Stimulated activated CD4-positive, alpha-beta T cell treated with anti-CD3 and anti-CD28 coated beads, Interleukin-2, amount 100 ng/mL, for 24 hours (primary cell): ENCODE measurements at regions not wholly inside any gene's neighbourhood (a gene's known extent, or its start where the extent isn't known, plus 50 kb on each side); places are given as distances from the start of the nearest gene placed in this dataset.
"Not testable (repeated sequence)": the region's sequence is repeated elsewhere in the genome, so short reads cannot be mapped to it uniquely, and the experiment has no call there.

ENCODE experiments used
- DNase-seq, 2 donors: peaks; one replicate each; pipeline ENCODE4 v3.0.0-alpha.2; 2020

DNA sequence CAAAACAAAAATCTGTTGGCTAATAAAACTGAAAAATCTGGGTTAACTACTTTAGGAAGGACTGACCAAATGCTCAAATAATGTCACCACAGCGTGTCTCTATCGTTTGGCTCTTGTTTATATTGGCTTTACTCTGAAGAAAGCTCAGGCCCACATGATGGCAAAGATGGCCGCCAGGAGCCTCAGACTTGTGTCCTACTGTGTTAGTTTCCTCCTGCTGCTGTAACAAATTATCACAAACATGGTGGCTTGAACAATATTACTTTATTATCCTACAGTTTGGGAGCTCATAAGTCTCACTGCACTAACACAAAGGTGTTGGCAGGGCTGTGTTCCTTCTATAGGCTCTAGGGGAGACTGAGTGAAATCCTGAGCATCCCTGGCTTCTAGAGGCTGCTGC, 303.0 kb downstream of the DAD1 start:
- no peak for DNase-seq

- DNase-seq, result no peak
These were observed 306.1 kb downstream of the DAD1 start for GRCh38 chr14:22282949-22283348.

- DNase-seq, result no peak
These were observed 306.6 kb downstream of the DAD1 start for GRCh38 chr14:22282417-22282816.

GRCh38 chr14:22281447-22281874, 307.6 kb downstream of the DAD1 start:
- DNase-seq, result not testable (repeated sequence)

DNA sequence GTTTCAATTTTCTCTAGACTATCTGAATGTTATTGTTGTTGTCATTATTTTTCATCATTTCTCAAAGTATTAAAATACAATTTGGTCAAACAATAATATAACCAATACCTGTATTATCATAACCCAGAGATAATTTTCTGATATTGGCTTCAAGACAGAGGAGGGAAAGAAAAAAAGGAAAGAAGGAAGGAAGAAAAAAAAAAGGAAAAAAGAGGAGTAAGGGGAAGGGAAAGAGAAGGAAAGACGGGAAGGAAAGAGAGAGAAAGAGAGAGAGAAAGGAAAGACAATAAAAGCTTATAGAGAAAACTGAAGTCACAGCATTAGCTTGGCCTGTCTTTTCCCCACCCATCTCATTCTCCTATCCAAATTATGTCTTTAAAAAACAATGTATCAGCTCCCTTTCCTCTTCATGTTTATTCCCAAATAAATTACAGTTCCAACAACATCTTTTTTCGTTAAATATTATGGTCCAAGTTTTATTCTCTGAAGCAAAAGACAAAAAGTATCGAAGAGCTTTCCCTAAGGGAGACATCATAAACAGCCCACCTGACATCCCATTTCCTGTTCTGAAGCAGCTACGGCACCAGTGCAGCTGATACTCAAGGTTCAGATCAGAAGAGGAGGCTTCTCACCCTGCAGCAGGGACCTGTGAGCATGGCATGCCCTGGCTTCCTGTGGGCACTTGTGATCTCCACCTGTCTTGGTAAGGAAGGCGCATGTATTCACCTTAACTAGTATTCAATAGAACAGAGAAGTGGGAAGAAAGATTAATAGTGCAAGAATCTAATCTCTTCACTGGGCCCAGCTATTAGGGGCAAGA, 308.3 kb downstream of the DAD1 start:
- DNase-seq, result no peak

GRCh38 chr14:22276913-22277816, 311.9 kb downstream of the DAD1 start:
- no peak for DNase-seq

DNA sequence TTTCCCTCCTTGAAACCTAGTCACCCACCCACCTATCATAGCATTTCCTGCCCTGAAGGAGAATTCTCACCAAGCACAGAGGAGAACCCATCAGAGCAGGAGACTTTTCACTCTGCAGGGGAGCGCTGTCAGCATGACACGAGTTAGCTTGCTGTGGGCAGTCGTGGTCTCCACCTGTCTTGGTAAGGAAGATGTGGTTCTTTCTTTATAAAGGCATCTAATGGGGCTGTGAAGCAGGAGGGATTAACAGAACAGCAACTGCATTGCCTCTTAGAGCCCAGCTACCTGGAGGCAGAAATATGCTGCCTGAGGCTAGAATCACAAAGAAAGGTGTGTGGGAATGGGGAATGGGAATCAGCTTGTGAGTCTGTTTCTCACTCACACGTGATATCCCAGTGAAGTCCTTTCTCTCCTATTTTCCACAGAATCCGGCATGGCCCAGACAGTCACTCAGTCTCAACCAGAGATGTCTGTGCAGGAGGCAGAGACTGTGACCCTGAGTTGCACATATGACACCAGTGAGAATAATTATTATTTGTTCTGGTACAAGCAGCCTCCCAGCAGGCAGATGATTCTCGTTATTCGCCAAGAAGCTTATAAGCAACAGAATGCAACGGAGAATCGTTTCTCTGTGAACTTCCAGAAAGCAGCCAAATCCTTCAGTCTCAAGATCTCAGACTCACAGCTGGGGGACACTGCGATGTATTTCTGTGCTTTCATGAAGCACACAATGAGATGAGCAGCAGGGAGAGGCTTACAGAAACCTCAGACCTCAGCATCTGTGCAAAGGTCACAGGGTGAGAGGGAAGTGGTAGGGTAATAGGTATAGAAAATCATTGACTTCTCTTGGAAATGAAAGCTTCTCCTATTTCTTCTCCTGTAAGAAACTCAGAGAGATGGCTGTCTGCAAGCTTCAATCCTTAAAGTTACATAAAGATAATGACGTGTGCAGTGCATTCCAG, 316.9 kb downstream of the DAD1 start:
- DNase-seq, result no peak

GRCh38 chr14:22268875-22269274, 320.1 kb downstream of the DAD1 start:
- DNase-seq, result no peak

DNA sequence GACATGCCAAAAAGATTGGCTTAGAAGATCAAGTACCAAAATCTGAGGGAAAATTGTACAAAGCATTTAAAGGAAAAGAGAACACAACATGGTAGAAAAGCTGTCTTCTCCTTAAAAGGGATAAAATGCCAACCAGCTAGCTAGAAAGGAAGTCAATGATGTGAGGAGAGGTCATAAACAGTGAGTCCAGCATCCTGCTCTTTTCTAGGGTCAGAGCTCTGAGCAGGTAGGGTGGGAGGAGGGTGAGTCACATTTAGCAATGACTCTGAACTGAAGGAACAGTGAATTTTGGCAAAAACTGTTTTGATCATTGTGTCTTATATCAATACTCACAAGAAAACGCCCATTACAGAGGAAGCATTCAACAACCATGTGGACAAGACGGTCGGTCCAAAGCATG, 322.3 kb downstream of the DAD1 start:
- no peak for DNase-seq

DNA sequence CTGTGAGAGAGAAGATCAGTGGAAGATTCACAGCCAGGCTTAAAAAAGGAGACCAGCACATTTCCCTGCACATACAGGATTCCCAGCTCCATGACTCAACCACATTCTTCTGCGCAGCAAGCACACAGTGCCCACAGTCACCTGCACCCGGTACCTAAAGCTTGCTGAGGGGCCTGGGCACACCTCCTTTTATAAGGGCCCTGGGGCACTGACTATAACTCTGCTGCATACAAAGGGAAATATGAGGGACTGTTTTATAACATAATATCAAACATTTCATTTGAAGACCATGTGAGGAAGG, 322.9 kb downstream of the DAD1 start:
- DNase-seq, result no peak

DNA sequence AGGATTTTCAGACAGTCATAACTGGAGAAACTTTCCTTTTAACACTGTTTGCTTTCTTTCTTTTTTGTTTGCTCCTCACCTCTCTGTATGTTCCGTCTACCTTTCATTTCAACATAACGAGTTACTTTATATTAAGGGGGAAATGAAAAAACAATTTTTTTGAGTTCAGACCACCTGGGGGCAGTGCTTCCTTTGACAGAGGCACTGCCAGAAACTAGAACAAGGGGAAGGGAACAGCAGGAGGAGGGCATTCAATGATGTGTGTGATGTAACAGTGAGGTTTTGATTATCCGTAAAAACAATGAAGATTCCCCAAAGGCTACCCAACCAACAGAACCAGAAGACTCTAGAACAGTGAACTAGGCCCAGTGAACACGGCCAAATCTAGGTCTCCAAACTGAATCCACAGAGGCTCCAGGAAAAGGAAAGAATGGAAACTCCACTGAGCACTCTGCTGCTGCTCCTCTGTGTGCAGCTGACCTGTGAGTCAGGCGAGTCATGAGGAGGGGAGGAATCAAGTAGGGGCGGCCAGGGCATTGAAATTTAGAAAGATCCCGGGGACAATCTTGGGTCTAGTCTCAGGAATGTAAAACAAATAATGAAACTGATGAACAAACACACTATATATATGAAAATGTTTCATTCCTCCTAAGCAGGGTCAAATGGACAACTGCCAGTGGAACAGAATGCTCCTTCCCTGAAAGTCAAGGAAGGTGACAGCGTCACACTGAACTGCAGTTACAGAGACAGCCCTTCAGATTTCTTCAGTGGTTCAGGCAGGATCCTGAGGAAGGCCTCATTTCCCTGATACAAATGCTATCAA, 323.5 kb downstream of the DAD1 start:
- DNase-seq, result no peak

DNA sequence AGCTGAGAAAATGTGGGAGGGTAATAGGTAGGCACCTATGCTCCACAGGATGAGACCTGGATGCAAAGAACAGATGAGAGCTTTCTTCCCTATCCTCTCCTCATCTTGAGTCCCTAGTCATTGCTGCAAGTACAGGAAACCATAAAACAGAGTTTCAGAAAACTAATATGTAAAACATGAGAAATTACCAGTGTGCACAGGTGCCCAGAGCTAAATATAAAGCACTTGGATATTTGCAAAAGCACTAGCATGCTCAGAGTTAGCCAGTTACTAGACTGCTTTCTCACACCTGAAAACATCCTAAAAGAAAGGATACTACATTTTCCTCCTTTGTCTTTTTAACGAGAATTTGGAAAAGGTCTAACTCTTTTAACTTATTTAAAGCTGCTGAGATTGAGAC, 324.3 kb downstream of the DAD1 start:
- no peak for DNase-seq

DNA sequence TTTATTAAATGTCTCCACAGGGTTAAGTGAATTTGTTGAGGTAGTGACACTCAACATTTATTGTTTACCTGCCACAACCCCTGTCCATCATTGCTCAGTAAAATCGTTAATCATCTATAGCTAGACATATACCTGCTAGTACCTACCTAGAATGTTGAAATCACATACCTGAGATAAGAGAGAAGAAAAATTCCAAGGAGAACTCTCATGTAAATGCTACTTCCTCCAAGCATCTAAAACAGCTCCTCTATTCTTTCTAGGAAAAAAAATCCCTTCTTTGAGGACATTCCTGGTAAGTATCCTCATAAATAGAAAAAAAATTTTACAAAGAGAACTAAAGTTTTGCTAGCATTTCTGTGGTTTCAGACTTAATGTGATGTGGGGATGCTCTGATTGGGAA, 325.1 kb downstream of the DAD1 start:
- no peak for DNase-seq

GRCh38 chr14:22262881-22263280, 326.1 kb downstream of the DAD1 start:
- no peak for DNase-seq

DNA sequence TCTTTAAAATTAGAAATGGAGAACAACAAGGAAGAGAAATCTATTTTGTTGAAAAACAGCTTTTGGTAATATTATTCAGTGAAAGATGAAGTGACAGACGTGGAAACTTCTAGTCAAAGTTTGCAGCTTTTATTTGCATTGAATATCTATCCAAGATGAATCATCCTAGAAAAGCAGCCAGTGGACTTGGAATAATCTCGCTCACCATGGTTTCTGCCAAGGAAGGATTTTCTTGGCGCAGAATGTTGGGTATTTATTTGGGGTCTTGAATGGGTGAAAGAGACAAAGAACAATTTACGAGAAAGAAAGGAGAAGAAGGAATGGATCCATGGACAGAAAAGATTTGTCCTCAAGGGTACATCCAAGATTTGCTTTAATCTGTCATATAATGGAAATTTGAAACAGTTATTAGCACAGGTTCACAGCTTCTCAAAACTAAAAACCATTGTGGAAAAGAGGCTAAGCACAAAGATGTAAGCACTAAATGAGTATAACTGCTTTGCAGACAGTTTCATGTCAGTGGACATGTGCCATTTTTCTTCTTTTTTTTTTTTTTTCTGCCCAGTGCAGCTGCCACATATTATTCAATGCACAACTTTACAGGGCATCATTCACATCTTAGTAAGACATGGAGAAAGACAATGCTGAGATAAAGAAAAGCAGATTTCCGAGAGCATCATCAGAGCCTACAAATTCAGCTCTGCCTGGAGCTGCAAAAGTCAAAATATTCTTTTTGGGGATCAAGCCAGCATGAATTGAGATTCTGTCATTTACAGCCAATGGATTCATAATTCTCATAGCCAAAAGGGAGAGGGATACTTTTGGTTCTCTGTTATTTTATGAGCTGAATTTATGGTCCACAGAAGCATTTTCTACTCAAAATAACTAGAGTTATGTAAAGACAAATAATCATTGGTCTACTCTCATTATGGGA, 333.7 kb downstream of the DAD1 start:
- DNase-seq, result no peak

DNA sequence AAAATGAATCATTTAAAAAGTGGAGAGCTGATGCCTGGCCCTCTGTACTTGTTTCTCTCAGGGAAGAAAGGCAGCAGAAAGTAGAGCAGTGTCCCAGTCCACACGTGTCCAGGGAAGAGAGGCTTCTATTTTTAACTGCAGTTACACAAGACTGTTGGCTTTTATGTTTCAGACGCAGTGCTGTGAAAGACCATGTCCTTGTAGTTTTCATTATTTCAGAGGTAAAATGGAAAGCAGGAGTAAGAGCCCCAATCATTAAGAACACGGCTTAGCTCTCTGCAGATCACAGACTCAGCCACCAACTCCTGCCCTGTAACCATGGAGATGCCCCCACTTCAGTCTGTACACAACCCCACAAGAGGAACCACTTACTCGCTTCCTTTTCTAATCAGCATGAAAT, 336.3 kb downstream of the DAD1 start:
- DNase-seq, result no peak

- no peak for DNase-seq
These were observed 337.9 kb downstream of the DAD1 start for GRCh38 chr14:22251090-22251489.

GRCh38 chr14:22249770-22250169, 339.3 kb downstream of the DAD1 start:
- DNase-seq, result no peak

- no peak for DNase-seq
These were observed 344.9 kb downstream of the DAD1 start for GRCh38 chr14:22243971-22244581.

- not testable (repeated sequence) for DNase-seq
These were observed 350.7 kb downstream of the DAD1 start for GRCh38 chr14:22238320-22238719.
